GM21390 (cell line): ENCODE measurements at regions not wholly inside any gene's neighbourhood (a gene's known extent, or its start where the extent isn't known, plus 50 kb on each side); places are given as distances from the start of the nearest gene placed in this dataset.

Experiments used
- ATAC-seq: cut with Tn5 transposase; IDR thresholded peaks from one replicate; pipeline ENCODE4 v1.9.1; 2021; ENCODE audit not compliant: unreplicated experiment

GRCh38 chr7:41633690-41634089, 69.2 kb downstream of the INHBA start:
- ATAC-seq, result no peak

DNA sequence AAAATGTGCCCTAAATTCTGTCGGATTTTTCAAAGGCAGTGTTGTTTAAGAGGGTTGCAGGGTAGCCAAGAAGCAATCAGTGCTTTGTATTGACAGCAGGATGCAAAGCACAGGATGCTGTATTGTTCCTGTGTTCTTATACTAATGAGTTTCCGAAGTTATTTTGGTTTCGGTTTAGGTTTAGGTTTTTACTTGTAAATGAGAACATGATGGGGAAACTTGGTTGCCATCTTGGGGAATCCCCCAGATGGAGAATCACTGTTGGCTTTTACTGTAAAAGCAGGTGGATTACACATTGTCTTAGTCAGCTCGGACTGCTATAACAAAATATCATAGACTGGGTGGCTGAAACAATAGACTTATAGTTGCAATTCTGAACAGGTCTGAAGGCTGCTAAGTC, 72.1 kb downstream of the INHBA start:
- ATAC-seq, result peak; percentile 89

DNA sequence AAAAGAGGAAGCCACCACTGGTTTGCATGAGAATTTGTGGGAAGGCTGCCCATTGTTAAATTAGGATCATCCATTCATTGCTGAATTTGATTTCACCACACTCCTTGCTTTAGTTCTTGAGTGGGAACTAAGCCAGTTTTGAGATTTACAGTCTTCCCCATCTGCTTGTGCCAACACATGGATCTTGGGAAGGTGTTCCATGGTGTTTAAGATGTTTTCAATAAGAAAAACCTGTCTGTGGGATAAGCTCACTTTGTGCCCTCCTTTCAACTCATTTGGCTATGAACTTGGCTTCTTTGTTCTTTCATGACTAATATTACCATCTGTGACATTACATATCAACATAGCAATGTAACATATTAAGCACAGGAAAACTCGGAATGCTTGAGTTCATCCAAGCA, 73.2 kb downstream of the INHBA start:
- no peak for ATAC-seq

- ATAC-seq, result no peak
These were observed 74.0 kb downstream of the INHBA start for GRCh38 chr7:41628901-41629300.

DNA sequence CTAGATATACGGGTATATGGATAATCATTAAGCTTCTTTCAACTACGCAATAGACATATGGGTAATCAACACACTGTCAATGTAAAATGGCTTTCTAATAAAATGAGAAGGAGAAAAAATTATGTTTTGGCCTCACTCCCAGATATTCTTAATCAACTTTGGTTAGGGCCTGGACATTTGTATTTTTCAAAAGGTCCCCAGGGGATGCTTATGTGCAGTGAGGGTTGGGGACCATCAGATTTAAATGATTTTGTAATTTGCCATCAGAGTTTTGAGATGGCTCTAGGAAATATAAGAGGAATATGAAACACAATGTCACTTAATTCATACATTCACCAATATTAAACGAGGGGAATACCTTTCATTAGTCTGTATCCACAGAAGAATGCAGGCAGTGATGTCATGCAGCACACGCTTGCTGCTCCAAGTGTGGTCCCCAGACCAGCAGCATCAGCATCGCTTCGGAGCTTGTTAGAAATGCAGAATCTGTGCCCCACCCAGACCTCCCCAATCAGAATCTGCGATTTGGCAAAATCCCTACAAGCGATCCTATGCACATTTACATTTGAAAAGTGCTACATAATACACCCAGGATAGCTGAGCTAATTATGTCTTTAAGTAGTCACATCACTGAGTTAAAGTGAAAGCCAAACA, 75.1 kb downstream of the INHBA start:
- no peak for ATAC-seq

- ATAC-seq, result no peak
These were observed 78.1 kb downstream of the INHBA start for GRCh38 chr7:41624818-41625217.

- ATAC-seq, result no peak
These were observed 80.7 kb downstream of the INHBA start for GRCh38 chr7:41621953-41622831.

GRCh38 chr7:41617987-41618386, 84.9 kb downstream of the INHBA start:
- no peak for ATAC-seq

GRCh38 chr7:41612798-41613197, 90.1 kb downstream of the INHBA start:
- no peak for ATAC-seq

DNA sequence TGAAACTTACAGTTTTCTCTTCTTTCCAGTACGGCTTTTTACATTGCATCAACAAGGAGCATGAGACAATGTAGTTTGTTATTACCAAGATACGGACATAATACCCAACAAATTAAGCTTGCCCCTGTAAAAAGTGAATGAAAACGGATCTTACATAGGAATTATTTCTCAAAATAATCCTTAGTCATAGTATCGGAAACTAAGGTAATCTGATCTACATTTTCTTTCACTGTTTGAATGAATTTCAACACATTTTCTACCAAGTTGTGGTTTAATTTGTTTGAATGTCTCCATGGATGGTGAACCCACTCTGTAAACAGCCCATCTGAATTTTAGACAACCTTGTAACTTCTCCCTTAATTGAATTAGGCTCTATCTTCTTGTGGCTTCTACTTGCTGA, 90.5 kb downstream of the INHBA start:
- ATAC-seq, result no peak

- ATAC-seq, result no peak
These were observed 94.4 kb downstream of the INHBA start for GRCh38 chr7:41608447-41608846.

DNA sequence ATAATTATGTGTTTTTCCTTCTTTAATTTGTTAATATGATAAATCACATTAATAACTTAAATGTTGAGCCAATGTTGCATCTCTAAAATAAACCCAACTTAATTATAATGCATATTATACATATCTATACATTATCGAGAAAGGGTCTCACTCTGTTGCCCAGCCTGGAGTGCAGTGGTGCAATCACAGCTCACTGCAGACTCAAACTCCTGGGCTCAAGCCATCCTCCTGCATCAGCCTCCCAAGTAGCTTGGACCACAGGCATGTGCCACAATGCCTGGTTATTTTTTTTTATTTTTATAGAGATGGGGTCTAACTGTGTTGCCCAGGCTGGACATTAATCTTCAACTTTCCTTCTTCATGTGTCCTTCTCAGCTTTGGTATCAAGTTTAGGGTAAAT, 98.9 kb downstream of the INHBA start:
- no peak for ATAC-seq

- ATAC-seq, result no peak
These were observed 103.1 kb downstream of the INHBA start for GRCh38 chr7:41599760-41600159.

- no peak for ATAC-seq
These were observed 110.1 kb downstream of the INHBA start for GRCh38 chr7:41592794-41593193.

- no peak for ATAC-seq
These were observed 110.7 kb downstream of the INHBA start for GRCh38 chr7:41592236-41592635.

- no peak for ATAC-seq
These were observed 111.9 kb downstream of the INHBA start for GRCh38 chr7:41590986-41591385.

DNA sequence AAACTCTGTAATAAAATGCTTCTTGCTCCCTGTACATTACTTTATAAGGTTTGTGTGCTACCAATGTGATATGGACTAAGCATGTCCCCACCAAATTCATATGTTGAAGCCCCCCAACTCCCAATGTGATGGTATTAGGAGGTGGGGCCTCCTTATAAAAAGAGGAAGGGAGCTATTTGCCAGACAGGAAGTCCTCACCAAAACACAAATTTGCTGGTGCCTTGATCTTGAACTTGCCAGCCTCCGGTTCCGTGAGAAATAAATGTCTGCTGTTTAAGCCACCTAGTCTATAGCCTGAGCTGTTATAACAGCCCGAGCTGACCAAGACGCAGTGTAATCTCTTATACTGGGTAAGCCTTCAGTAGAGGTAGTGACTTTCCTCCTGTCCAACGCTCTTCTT, 114.5 kb downstream of the INHBA start:
- no peak for ATAC-seq

DNA sequence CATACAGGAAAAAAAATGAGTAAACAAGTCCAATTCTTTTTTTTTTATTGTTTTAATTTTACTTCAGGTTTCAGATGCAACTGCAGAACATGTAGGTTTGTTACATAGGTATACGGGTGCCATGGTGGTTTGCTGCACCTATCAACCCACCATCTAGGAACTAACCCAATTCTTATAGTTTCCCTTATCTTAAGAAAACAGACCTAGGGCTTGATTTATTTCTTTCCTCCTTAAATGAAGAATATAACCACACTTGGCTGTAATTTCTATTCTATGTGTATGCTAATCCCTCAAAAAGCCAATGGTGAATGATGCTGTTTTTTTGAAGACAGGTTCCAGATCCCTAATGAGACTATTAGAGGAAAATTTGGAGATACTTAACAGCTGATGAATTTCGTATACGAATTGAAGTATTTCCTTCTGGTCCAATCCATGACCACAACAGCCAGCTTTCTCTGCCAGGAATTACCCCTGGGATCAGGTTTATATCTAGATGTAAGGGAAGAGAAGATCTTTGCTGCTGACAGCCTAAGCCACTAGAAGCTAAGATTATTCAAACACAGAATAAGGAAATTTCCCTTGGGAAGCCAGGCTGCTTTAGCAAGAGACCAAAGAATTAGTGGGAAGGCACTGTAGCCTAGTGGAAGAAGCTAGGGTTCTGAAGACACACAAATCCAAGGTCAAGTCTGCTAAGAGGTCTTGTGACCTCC, 115.8 kb downstream of the INHBA start:
- ATAC-seq, result no peak

- no peak for ATAC-seq
These were observed 118.1 kb downstream of the INHBA start for GRCh38 chr7:41584746-41585145.

- no peak for ATAC-seq
These were observed 120.8 kb downstream of the INHBA start for GRCh38 chr7:41582116-41582515.

- no peak for ATAC-seq
These were observed 121.8 kb downstream of the INHBA start for GRCh38 chr7:41581041-41581440.
